ENCODE measurements at regions not wholly inside any gene's neighbourhood (a gene's known extent, or its start where the extent isn't known, plus 50 kb on each side); places are given as distances from the start of the nearest gene placed in this dataset.

- ATAC-seq (replicated peaks) = no peak
- Mint-ChIP-seq H3K27ac (no peak overlapping the region), H3K4me3 (no peak overlapping the region), H3K4me1 (peaks cover 0 to under 1% of the 10 kb centered on the region in 2 donors), H3K27me3 (peaks cover 9 to 24% of the 10 kb centered on the region in 2 donors), H3K9me3 (no peaks in the 10 kb centered on the region), H3K36me3 (no peaks in the 10 kb centered on the region)
- DNase-seq = no peak
Measured at GRCh38 chr10:69740126-69740525, 61.6 kb upstream of the COL13A1 start.

GRCh38 chr10:69741252-69741651, 60.5 kb upstream of the COL13A1 start:
- DNase-seq = no peak
- Mint-ChIP-seq H3K27ac (no peak overlapping the region), H3K4me3 (no peak overlapping the region), H3K4me1 (peaks cover 0 to 4% of the 10 kb centered on the region in 2 donors), H3K27me3 (peaks cover 13 to 25% of the 10 kb centered on the region in 2 donors), H3K9me3 (no peaks in the 10 kb centered on the region), H3K36me3 (no peaks in the 10 kb centered on the region)
- ATAC-seq (replicated peaks) = no peak

- no peak for ATAC-seq (replicated peaks)
- Mint-ChIP-seq H3K4me3 (no peak overlapping the region), H3K27me3 (peaks cover 13 to 25% of the 10 kb centered on the region in 2 donors), H3K4me1 (peaks cover 0 to 4% of the 10 kb centered on the region in 2 donors), H3K9me3 (no peaks in the 10 kb centered on the region), H3K36me3 (no peaks in the 10 kb centered on the region), H3K27ac (no peak overlapping the region)
- DNase-seq = no peak
Measured at GRCh38 chr10:69741671-69742355, 59.9 kb upstream of the COL13A1 start.

DNA sequence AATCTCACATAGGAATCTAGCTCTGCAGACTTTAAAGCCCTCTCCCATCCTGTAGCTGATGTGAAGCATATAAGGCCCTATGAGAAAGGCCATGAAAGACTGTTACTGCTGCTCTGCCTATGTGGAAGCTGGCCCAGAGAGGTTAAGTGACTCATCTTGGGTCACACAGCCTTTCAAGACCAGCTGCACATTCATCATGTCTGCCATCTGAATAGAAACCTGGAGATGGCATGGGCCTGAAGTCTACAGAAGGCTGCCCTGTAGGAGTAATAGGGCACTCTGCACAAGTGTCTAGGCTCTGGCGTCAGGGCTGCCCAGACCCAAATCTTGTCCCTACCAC, 59.4 kb upstream of the COL13A1 start:
- Mint-ChIP-seq H3K36me3 (no peaks in the 10 kb centered on the region), H3K27me3 (peaks cover 13 to 21% of the 10 kb centered on the region in 2 donors)
- DNase-seq = no peak

DNA sequence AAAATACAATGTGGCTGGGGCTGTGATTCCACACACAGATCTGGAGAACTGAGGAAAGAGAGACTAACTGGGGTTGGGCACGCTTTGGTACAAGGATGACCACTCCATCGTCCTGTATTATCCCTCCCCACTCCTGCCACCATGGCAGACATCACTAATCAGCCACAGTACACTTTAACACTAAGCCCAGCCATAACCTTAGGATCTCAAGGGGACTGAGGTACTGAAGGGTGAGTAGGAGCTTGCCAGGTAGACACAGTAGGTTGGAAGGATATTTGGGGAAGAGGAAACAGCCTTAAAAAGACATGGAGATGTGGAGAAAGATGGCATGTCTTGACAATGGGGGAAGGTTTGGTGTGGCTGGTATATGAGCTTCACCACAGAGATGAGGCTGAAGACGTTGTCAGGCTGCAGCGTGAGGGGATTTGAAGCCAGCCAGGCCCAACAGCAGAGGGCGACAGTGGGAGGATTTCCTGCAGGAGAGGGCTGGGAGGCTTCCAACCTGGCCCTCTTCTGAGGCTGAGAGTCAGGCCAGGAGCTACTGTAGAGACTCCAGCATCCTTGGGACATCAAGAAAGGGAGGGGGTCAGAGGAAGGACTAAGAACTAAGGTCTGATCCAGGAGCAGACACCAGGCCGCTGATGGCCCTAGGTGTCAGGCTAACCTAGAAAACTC, 58.6 kb upstream of the COL13A1 start:
- peaks cover 0 to 4% of the 10 kb centered on the region in 2 donors for H3K4me1 Mint-ChIP-seq
- H3K27me3 Mint-ChIP-seq = peaks cover 13 to 20% of the 10 kb centered on the region in 2 donors
- ATAC-seq (replicated peaks) = peak in 1 of 2 donors; percentile 43
- no peak overlapping the region for H3K4me3 Mint-ChIP-seq
- no peaks in the 10 kb centered on the region for H3K9me3 Mint-ChIP-seq
- DNase-seq = no peak
- H3K36me3 Mint-ChIP-seq = no peaks in the 10 kb centered on the region
- no peak overlapping the region for H3K27ac Mint-ChIP-seq

More for the DNA sequence above, 59.4 kb upstream of the COL13A1 start:
- H3K9me3 Mint-ChIP-seq = no peaks in the 10 kb centered on the region
- H3K27ac Mint-ChIP-seq = no peak overlapping the region
- H3K4me1 Mint-ChIP-seq = peaks cover 0 to 4% of the 10 kb centered on the region in 2 donors
- no peak overlapping the region for H3K4me3 Mint-ChIP-seq
- no peak for ATAC-seq (replicated peaks)

GRCh38 chr10:69744971-69745370, 56.7 kb upstream of the COL13A1 start:
- ATAC-seq (replicated peaks) = no peak
- Mint-ChIP-seq H3K4me1 (peaks cover 0 to 4% of the 10 kb centered on the region in 2 donors), H3K9me3 (no peaks in the 10 kb centered on the region), H3K27me3 (peaks cover 28 to 32% of the 10 kb centered on the region in 2 donors), H3K27ac (no peak overlapping the region), H3K36me3 (no peaks in the 10 kb centered on the region), H3K4me3 (no peak overlapping the region)
- no peak for DNase-seq

DNA sequence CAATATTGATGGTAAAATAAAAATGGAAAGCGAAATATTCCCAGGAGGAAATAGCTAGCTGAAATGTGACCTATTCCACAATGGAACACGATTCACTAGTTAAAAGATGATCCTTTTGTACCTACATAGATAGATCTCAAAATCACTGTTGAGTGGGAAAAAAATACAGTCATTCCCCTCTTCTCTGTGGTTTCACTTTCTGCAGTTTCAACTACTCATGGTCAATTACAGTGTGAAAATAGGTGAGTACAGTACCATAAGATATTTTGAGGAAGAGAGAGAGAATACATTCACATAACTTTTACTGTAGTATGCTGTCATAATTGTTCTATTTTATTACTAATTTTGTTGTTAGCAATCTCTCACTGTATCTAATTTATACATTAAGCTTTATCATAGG, 56.0 kb upstream of the COL13A1 start:
- ATAC-seq (replicated peaks) (peak; percentile 69 to 80), DNase-seq (no peak)
- no peaks in the 10 kb centered on the region for H3K9me3 Mint-ChIP-seq
- no peaks in the 10 kb centered on the region for H3K36me3 Mint-ChIP-seq
- H3K27me3 Mint-ChIP-seq = peaks cover 35 to 36% of the 10 kb centered on the region in 2 donors
- H3K4me3 Mint-ChIP-seq = no peak overlapping the region
- H3K27ac Mint-ChIP-seq = no peak overlapping the region
- H3K4me1 Mint-ChIP-seq = peaks cover 0 to 4% of the 10 kb centered on the region in 2 donors

- Mint-ChIP-seq H3K27ac (no peak overlapping the region), H3K9me3 (no peaks in the 10 kb centered on the region), H3K36me3 (no peaks in the 10 kb centered on the region), H3K4me3 (no peak overlapping the region), H3K27me3 (peaks cover 42 to 43% of the 10 kb centered on the region in 2 donors), H3K4me1 (peaks cover 0 to 4% of the 10 kb centered on the region in 2 donors)
- DNase-seq = no peak
- ATAC-seq (replicated peaks) = no peak
Measured at GRCh38 chr10:69747179-69747578, 54.5 kb upstream of the COL13A1 start.

- H3K4me1 Mint-ChIP-seq = peaks cover 0 to 4% of the 10 kb centered on the region in 2 donors
- no peak for DNase-seq
- no peaks in the 10 kb centered on the region for H3K9me3 Mint-ChIP-seq
- ATAC-seq (replicated peaks) = no peak
- no peaks in the 10 kb centered on the region for H3K36me3 Mint-ChIP-seq
- H3K4me3 Mint-ChIP-seq = no peak overlapping the region
- no peak overlapping the region for H3K27ac Mint-ChIP-seq
- H3K27me3 Mint-ChIP-seq = peaks cover 46 to 53% of the 10 kb centered on the region in 2 donors
Measured at GRCh38 chr10:69748621-69749020, 53.1 kb upstream of the COL13A1 start.

GRCh38 chr10:69749178-69750010, 52.3 kb upstream of the COL13A1 start:
- H3K9me3 Mint-ChIP-seq = peaks cover 0 to under 1% of the 10 kb centered on the region in 2 donors
- no peaks in the 10 kb centered on the region for H3K36me3 Mint-ChIP-seq
- no peak overlapping the region for H3K27ac Mint-ChIP-seq
- ATAC-seq (replicated peaks) (no peak), DNase-seq (no peak)
- peaks cover 0 to 4% of the 10 kb centered on the region in 2 donors for H3K4me1 Mint-ChIP-seq
- H3K27me3 Mint-ChIP-seq = peaks cover 43 to 51% of the 10 kb centered on the region in 2 donors
- no peak overlapping the region for H3K4me3 Mint-ChIP-seq

DNA sequence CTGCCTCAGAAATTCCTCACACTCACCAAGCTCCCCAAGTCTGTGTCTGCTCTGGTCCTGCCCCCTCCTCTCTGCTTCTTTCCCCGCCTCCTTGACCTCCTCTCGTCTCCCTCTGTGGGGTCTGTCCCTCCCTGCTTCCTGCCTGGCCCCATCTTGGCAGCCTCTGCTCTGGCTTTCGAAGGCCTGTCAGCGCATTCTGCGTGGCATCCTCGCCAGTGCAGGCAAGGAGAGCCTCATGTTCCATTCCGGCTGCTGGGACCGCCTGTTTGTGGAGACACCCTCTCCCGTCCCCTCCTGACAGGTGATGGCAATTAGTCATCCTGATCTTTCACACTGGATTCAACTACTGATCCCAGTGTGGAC, 51.7 kb upstream of the COL13A1 start:
- Mint-ChIP-seq H3K4me1 (peaks cover 0 to 4% of the 10 kb centered on the region in 2 donors), H3K4me3 (no peak overlapping the region), H3K27ac (no peak overlapping the region), H3K9me3 (peaks cover 0 to 3% of the 10 kb centered on the region in 2 donors), H3K27me3 (peaks cover 39 to 45% of the 10 kb centered on the region in 2 donors), H3K36me3 (no peaks in the 10 kb centered on the region)
- DNase-seq = no peak
- no peak for ATAC-seq (replicated peaks)

DNA sequence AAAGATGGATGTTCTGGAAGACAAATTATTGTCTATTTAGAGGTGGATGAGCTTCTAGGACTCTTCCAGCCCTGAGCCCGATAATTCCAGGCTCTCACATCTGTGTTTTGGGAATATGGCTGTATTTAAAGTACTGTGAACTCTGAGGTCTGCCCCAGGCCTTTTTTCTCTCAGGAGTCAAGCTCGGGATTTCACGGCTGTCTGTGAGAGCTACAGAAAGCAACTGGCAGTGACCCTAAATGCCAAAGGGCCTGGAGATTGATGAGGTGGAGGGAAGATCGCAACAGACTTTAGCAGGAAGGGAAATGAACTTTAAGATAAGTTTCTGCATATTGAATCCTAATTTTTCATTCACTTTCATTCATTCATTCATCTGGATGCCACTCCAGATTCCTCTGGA, 51.0 kb upstream of the COL13A1 start:
- H3K27me3 Mint-ChIP-seq = peaks cover 36 to 41% of the 10 kb centered on the region in 2 donors
- no peak for DNase-seq
- no peaks in the 10 kb centered on the region for H3K36me3 Mint-ChIP-seq
- H3K9me3 Mint-ChIP-seq = peaks cover 0 to 3% of the 10 kb centered on the region in 2 donors
- ATAC-seq (replicated peaks) = no peak
- no peaks in the 10 kb centered on the region for H3K4me1 Mint-ChIP-seq
- H3K4me3 Mint-ChIP-seq = no peak overlapping the region
- H3K27ac Mint-ChIP-seq = no peak overlapping the region

DNA sequence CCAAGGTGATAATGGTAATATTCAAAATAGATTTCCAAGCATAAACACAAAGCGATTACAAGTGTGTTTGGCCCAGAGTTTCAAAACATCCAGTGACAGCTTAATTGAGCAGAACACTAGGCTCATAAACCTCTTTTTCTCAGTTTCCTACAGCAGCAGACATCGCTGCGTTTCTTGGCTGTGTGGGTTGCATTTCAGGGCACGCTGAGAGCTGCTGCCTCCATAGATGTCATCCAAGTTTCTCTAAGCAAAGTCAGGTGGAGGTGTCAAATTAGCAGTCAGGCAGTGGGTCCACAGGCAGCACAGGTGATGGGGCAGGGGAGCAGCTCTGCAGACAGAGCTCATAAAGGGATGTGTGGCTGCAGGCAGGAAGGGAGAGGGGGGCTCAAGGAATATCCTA, 50.5 kb upstream of the COL13A1 start:
- Mint-ChIP-seq H3K9me3 (peaks cover 0 to 3% of the 10 kb centered on the region in 2 donors), H3K36me3 (no peaks in the 10 kb centered on the region), H3K4me1 (no peaks in the 10 kb centered on the region), H3K4me3 (no peak overlapping the region), H3K27me3 (peaks cover 36 to 41% of the 10 kb centered on the region in 2 donors), H3K27ac (no peak overlapping the region)
- DNase-seq (no peak), ATAC-seq (replicated peaks) (no peak)

All from stimulated activated naive B cell treated with anti-CD40 and anti-IgM and Interleukin-4, amounts not matched to agents 10 μg/mL and 1 μg/mL and 100 μg/mL, for 72 hours (primary cell).